ENCODE measurements at regions not wholly inside any gene's neighbourhood (a gene's known extent, or its start where the extent isn't known, plus 50 kb on each side); places are given as distances from the start of the nearest gene placed in this dataset.

DNA sequence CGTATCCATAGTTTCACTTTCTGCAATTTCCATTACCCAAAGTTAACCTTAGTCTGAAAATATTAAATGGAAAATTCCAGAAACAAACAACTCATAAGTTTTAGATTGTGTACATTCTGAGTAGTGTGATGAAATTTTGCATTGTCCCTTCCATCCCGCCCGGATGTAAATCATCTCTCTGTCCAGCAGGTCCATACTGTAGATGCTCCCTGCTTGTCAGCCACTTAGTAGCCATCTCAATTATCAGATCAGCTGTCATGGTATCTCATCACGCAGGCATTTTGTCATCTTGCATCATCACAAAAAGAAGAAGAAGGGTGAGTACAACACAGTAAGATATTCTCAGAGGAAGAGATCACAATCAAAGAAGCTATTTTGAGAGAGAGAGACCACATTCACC lies 185.0 kb upstream of the STK17B start:
- Histone ChIP-seq H3K9me3 (no peaks in the 10 kb centered on the region), H3K27me3 (no peaks in the 10 kb centered on the region), H3K36me3 (no peaks in the 10 kb centered on the region), H3K4me3 (no peak overlapping the region), H3K27ac (no peak overlapping the region), H3K4me1 (peaks cover 0 to under 1% (median 0%) of the 10 kb centered on the region in 3 donors)
- no peak for DNase-seq
- intact Hi-C loops (cut with DNase I): no loop called here
- 77 to 78% methylated on average over 4 of the region's 4 CpGs for WGBS, 2 donors
- TF ChIP-seq, protein P1, sequence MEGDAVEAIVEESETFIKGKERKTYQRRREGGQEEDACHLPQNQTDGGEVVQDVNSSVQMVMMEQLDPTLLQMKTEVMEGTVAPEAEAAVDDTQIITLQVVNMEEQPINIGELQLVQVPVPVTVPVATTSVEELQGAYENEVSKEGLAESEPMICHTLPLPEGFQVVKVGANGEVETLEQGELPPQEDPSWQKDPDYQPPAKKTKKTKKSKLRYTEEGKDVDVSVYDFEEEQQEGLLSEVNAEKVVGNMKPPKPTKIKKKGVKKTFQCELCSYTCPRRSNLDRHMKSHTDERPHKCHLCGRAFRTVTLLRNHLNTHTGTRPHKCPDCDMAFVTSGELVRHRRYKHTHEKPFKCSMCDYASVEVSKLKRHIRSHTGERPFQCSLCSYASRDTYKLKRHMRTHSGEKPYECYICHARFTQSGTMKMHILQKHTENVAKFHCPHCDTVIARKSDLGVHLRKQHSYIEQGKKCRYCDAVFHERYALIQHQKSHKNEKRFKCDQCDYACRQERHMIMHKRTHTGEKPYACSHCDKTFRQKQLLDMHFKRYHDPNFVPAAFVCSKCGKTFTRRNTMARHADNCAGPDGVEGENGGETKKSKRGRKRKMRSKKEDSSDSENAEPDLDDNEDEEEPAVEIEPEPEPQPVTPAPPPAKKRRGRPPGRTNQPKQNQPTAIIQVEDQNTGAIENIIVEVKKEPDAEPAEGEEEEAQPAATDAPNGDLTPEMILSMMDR (IDR thresholded peaks at IDR 0.05): no peak
- TF ChIP-seq POLR2A (IDR thresholded peaks at IDR 0.05): no peak

DNA sequence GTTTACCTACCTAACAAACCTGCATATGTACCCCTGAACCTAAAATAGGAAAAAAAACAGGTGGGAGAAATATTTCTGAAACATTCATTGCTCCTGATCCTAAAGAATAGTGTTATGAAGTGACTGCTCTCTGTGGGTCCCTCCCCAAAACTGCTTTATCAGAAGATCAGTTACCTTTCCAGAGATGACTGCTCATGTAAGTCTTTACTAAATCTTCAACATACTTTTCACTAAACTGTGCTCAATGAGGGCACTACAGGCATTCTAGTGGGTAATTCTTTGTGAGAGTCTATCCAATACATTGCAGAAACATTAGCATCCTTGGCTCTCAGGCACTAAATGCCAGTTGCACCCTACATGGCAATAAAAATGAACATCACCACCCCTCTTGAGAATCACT lies 189.3 kb upstream of the STK17B start:
- Histone ChIP-seq H3K36me3 (no peaks in the 10 kb centered on the region), H3K27me3 (no peaks in the 10 kb centered on the region), H3K27ac (no peak overlapping the region), H3K4me3 (peak overlapping the region in 2 of 4 donors; percentile 8 to 13), H3K9me3 (no peaks in the 10 kb centered on the region), H3K4me1 (peaks cover 0 to 6% (median 0%) of the 10 kb centered on the region in 3 donors)
- no peak for DNase-seq
- TF ChIP-seq, protein P1 (IDR thresholded peaks at IDR 0.05): no peak
- TF ChIP-seq POLR2A (IDR thresholded peaks at IDR 0.05): no peak
- intact Hi-C loops (cut with DNase I): no loop called here

DNA sequence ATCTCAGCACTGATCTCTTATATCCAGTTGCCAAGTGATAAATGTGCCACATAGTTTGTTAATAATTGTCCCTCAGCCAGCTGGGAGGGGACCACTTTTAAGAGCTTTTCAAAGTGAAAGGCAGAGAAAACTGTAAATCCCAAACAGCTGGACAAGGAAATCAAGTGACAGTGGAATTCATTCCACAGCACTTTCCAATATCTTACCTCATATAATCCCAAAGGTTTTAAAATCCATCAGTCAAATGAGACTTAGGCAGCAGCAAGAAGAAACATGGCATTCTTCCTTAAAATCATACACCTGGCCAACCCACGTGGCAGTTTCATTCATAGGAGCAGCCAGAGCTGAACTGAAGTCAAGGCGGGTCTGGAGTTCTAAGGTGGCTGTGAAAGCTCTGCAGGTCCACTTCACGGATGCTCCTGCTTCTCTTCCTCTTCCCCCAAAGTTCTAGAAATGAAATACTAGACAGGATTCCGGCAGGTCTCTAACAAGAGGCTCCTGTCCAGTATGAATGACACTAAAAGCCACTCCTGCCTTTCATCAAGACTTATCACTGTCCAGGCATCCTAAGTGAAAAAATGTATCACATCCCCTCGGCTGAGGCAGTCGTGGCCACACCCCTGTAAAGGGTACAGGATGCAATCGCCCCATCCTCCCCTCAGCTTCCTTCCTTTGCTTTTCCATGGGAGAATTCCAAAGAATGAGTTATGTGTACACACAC lies 190.4 kb upstream of the STK17B start:
- Histone ChIP-seq H3K4me1 (peaks cover 0 to 6% (median 0%) of the 10 kb centered on the region in 3 donors), H3K27ac (peak overlapping the region in 1 of 4 donors; percentile 39), H3K4me3 (peak overlapping the region in 3 of 4 donors; percentile 8 to 32 (median 13))

DNA sequence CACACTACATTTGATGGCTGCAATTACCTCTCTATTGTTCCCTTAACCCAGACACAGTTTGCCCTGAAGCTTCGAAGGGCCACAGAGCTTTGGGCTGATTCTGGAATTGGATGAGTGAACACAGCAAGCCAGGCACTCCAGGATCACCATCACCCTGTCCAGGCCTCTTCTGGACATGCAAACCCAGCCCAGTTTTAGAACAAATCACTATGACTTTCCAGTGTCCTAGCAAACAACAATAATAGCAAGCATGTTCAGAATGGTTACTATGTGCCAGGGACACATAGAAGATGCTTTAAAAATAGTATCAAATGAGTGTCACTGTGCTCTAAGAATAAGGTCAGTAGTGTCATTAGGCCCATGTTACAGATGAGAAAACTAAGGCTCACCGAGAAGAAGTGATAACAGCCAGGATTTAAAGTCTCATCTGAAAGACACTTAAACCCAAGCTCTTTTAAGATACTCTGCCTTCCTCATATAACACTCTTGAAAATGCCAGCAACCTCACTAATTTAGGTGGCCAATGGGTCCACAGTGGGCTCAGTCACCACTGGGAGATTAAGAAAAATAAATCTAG lies 191.7 kb upstream of the STK17B start:
- 93% methylated on average over 2 of the region's 2 CpGs for WGBS, 2 donors
- no peak overlapping the region for H3K27ac ChIP-seq
- no peak overlapping the region for H3K4me3 ChIP-seq
- H3K36me3 ChIP-seq: no peaks in the 10 kb centered on the region
- intact Hi-C loops (cut with DNase I): no loop called here
- TF ChIP-seq POLR2A (IDR thresholded peaks at IDR 0.05): no peak
- H3K27me3 ChIP-seq: no peaks in the 10 kb centered on the region
- peaks cover 0 to 6% (median 0%) of the 10 kb centered on the region in 3 donors for H3K4me1 ChIP-seq
- no peaks in the 10 kb centered on the region for H3K9me3 ChIP-seq
- DNase-seq: no peak

More for the DNA sequence above, 190.4 kb upstream of the STK17B start:
- H3K36me3 ChIP-seq: no peaks in the 10 kb centered on the region
- 17 to 28% methylated on average over 6 to 7 of the region's 7 CpGs for WGBS, 2 donors
- TF ChIP-seq POLR2A (IDR thresholded peaks at IDR 0.05): no peak
- TF ChIP-seq, protein P1 (IDR thresholded peaks at IDR 0.05): no peak
- H3K27me3 ChIP-seq: no peaks in the 10 kb centered on the region
- intact Hi-C loops (cut with DNase I): no loop called here
- no peak for DNase-seq
- no peaks in the 10 kb centered on the region for H3K9me3 ChIP-seq

DNA sequence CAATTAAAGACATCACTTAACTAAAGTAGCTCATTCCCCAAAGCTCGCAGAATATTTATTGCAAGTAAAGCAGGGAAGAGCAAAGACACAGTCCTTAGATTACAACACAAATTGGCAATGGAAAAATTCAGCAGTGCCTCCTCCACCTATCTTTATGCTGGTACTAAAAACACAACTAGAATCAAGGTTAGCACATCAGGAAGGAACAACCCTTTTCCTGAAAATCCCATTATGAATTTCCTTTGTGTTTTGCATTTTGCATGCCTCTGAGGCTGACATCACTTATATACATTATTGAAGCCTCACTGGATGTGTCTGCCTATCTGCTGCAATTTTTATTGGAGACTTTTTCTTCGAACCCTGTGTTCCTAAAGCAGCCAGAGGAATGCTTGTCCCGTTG lies 193.8 kb upstream of the STK17B start:
- Histone ChIP-seq H3K27me3 (no peaks in the 10 kb centered on the region), H3K27ac (no peak overlapping the region), H3K36me3 (no peaks in the 10 kb centered on the region), H3K4me3 (no peak overlapping the region), H3K9me3 (no peaks in the 10 kb centered on the region), H3K4me1 (peaks cover 0 to 6% (median 0%) of the 10 kb centered on the region in 3 donors)
- intact Hi-C loops (cut with DNase I): no loop called here
- WGBS, 2 donors: 70 to 81% methylated on average over 3 of the region's 3 CpGs
- TF ChIP-seq POLR2A (IDR thresholded peaks at IDR 0.05): no peak
- TF ChIP-seq, protein P1 (IDR thresholded peaks at IDR 0.05): no peak
- no peak for DNase-seq
